ENCODE measurements at regions not wholly inside any gene's neighbourhood (a gene's known extent, or its start where the extent isn't known, plus 50 kb on each side); places are given as distances from the start of the nearest gene placed in this dataset.

DNA sequence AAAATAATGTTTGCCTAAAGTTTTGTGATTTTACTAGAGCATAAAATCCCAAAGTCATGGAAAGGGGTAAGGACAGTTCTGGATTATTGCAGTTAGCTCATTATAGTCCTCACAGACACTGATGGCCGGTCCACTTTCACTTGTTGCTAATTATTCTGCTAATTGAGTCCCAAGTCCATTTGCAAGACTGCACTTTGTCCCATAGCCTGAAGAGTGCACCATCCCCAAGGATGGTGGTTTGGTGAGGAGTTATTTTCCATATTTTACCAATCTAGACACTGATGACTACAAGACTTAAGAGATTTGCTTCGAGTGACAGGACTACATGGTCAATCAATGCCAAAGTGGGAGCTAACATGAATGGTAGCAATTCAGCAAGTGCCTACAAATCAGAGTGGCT, 181.8 kb upstream of the CACNA2D1 start:
- TF ChIP-seq CTCF (IDR thresholded peaks at IDR 0.05) (no peak), EZH2 (IDR thresholded peaks at IDR 0.05; ENCODE audit: borderline replicate concordance, insufficient read depth, low read depth, low read length, poor library complexity, severe bottlenecking) (no peak)

Data from B cell (primary cell).